WTC11 (cell line): ENCODE measurements at regions not wholly inside any gene's neighbourhood (a gene's known extent, or its start where the extent isn't known, plus 50 kb on each side); places are given as distances from the start of the nearest gene placed in this dataset.

ENCODE experiments used
- CDX4 ChIP-seq: fragments of 250-450 bp; sonication (Bioruptor Pico); IDR thresholded peaks from 2 replicates; pipeline ENCODE4 v1.9.0; 2021; ENCODE audit warnings: moderate library complexity, mild to moderate bottlenecking, inconsistent platforms, borderline replicate concordance
- CREB1 ChIP-seq: sonication (generic); formaldehyde crosslinking; IDR thresholded peaks from 2 replicates; pipeline ENCODE4 v1.8.0; 2023; ENCODE audit warnings: mild to moderate bottlenecking, missing genetic modification reagents
- ELF4 ChIP-seq: sonication (generic); formaldehyde crosslinking; IDR thresholded peaks from 2 replicates; pipeline ENCODE4 v1.8.1; 2022; ENCODE audit warnings: low read depth, mild to moderate bottlenecking, moderate library complexity, missing genetic modification reagents
- ETV6 ChIP-seq: sonication (generic); formaldehyde crosslinking; IDR thresholded peaks from 2 replicates; pipeline ENCODE4 v1.8.1; 2022; ENCODE audit warnings: mild to moderate bottlenecking, missing genetic modification reagents
- GABPB1 ChIP-seq: sonication (generic); formaldehyde crosslinking; IDR thresholded peaks from 2 replicates; pipeline ENCODE4 v1.8.1; 2023; ENCODE audit warnings: mild to moderate bottlenecking, missing genetic modification reagents
- SP1 ChIP-seq: sonication (generic); formaldehyde crosslinking; conservative IDR thresholded peaks from 2 replicates; pipeline ENCODE4 v1.8.1; 2022; ENCODE audit warnings: missing genetic modification reagents
- TP53 ChIP-seq: sonication (generic); formaldehyde crosslinking; IDR thresholded peaks from 2 replicates; pipeline ENCODE4 v1.8.1; 2023; ENCODE audit warnings: mild to moderate bottlenecking, missing genetic modification reagents
- TF ChIP-seq, protein P1 (sequence below): fragments of 200-600 bp; IDR thresholded peaks from 2 replicates; pipeline ENCODE4 v1.8.0; 2022; ENCODE audit warnings: antibody characterized with exemption

DNA sequence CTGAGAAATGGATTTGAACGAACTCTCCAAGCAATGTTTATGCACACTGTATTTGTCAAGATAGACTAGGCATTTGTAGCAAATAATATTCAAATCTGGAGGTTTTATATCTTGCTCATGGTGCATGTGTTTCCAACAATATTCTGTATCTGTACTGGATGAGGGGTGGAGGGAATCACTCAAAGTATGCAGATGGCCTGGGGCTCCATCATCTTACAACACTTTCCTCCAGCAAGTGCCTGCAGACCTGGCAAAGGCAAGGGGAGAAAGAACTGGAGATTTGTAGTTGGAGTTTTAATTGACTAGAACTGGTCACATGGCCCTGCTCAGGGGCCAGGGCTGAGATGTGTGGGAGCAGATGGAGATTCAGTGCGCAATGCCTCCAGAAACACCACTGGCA lies 309.0 kb downstream of the PLK2 start:
- no peak for TF ChIP-seq ELF4 (CRISPR knock-in tag)
- TF ChIP-seq, protein P1, sequence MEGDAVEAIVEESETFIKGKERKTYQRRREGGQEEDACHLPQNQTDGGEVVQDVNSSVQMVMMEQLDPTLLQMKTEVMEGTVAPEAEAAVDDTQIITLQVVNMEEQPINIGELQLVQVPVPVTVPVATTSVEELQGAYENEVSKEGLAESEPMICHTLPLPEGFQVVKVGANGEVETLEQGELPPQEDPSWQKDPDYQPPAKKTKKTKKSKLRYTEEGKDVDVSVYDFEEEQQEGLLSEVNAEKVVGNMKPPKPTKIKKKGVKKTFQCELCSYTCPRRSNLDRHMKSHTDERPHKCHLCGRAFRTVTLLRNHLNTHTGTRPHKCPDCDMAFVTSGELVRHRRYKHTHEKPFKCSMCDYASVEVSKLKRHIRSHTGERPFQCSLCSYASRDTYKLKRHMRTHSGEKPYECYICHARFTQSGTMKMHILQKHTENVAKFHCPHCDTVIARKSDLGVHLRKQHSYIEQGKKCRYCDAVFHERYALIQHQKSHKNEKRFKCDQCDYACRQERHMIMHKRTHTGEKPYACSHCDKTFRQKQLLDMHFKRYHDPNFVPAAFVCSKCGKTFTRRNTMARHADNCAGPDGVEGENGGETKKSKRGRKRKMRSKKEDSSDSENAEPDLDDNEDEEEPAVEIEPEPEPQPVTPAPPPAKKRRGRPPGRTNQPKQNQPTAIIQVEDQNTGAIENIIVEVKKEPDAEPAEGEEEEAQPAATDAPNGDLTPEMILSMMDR = no peak
- no peak for TF ChIP-seq SP1 (CRISPR knock-in tag)
- TF ChIP-seq TP53 (CRISPR knock-in tag) = no peak
- no peak for TF ChIP-seq GABPB1
- no peak for TF ChIP-seq CREB1 (CRISPR knock-in tag)
- TF ChIP-seq ETV6 (CRISPR knock-in tag) = no peak
- no peak for TF ChIP-seq CDX4 (CRISPR knock-in tag)
